ENCODE measurements at regions not wholly inside any gene's neighbourhood (a gene's known extent, or its start where the extent isn't known, plus 50 kb on each side); places are given as distances from the start of the nearest gene placed in this dataset.

DNA sequence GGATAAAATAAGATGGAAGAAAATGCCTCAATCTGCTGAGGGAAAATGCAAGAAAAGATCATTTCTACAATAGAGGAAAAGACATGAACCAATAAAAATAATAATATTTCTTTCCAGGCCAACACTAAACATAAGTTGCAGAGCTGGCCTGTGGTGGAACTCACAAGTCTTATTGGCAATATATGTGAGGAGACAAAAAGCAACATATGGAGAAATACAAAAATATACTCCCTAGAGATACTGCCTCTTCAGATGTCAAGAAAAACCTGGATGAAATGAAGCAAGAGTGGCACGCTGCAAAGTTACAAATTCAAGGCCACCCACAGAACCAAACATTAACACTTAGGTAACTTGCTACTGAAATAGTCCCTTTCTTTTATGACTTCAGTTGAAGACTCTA is 264.9 kb upstream of the FMN2 start:
- 90 to 97% methylated on average over 1 of the region's 1 CpG for WGBS, 2 donors
- Histone ChIP-seq H3K9me3 (no peaks in the 10 kb centered on the region), H3K4me3 (no peak overlapping the region), H3K36me3 (no peaks in the 10 kb centered on the region), H3K27ac (no peak overlapping the region), H3K4me1 (no peaks in the 10 kb centered on the region), H3K27me3 (no peaks in the 10 kb centered on the region)
- intact Hi-C loops (cut with DNase I), result no loop called here
- DNase-seq, result no peak
- TF ChIP-seq POLR2A (IDR thresholded peaks at IDR 0.05) (no peak), POLR2AphosphoS5 (IDR thresholded peaks at IDR 0.05) (no peak), EP300 (IDR thresholded peaks at IDR 0.05) (no peak)
- TF ChIP-seq, protein P1, sequence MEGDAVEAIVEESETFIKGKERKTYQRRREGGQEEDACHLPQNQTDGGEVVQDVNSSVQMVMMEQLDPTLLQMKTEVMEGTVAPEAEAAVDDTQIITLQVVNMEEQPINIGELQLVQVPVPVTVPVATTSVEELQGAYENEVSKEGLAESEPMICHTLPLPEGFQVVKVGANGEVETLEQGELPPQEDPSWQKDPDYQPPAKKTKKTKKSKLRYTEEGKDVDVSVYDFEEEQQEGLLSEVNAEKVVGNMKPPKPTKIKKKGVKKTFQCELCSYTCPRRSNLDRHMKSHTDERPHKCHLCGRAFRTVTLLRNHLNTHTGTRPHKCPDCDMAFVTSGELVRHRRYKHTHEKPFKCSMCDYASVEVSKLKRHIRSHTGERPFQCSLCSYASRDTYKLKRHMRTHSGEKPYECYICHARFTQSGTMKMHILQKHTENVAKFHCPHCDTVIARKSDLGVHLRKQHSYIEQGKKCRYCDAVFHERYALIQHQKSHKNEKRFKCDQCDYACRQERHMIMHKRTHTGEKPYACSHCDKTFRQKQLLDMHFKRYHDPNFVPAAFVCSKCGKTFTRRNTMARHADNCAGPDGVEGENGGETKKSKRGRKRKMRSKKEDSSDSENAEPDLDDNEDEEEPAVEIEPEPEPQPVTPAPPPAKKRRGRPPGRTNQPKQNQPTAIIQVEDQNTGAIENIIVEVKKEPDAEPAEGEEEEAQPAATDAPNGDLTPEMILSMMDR (IDR thresholded peaks at IDR 0.05), result no peak

DNA sequence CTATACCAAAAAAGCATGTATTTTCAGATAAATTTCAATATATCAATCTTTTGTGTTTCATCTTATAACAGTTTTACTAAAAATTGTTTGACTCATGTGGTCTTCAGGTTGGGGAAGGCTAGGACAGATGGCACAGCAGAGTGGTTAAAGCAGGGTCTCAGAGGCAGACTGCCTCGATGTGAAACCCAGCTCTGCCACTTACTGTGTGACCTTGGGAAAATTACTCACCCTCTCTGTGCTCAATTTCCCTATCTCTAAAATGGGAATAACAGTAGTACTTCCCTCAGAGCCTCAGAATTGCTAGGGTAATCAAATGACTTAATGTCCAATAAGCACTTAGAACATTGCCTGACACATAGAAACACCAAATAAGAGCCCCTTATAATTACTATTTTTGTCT is 262.1 kb upstream of the FMN2 start:
- intact Hi-C loops (cut with DNase I), result no loop called here
- DNase-seq, result no peak
- Histone ChIP-seq H3K27ac (no peak overlapping the region), H3K4me3 (no peak overlapping the region), H3K36me3 (no peaks in the 10 kb centered on the region), H3K9me3 (no peaks in the 10 kb centered on the region), H3K27me3 (no peaks in the 10 kb centered on the region), H3K4me1 (no peaks in the 10 kb centered on the region)
- WGBS, 2 donors, result 89 to 91% methylated on average over 1 of the region's 1 CpG
- TF ChIP-seq POLR2AphosphoS5 (IDR thresholded peaks at IDR 0.05), result no peak
- TF ChIP-seq POLR2A (IDR thresholded peaks at IDR 0.05), result no peak
- no peak for TF ChIP-seq EP300 (IDR thresholded peaks at IDR 0.05)
- TF ChIP-seq, protein P1 (IDR thresholded peaks at IDR 0.05), result no peak

DNA sequence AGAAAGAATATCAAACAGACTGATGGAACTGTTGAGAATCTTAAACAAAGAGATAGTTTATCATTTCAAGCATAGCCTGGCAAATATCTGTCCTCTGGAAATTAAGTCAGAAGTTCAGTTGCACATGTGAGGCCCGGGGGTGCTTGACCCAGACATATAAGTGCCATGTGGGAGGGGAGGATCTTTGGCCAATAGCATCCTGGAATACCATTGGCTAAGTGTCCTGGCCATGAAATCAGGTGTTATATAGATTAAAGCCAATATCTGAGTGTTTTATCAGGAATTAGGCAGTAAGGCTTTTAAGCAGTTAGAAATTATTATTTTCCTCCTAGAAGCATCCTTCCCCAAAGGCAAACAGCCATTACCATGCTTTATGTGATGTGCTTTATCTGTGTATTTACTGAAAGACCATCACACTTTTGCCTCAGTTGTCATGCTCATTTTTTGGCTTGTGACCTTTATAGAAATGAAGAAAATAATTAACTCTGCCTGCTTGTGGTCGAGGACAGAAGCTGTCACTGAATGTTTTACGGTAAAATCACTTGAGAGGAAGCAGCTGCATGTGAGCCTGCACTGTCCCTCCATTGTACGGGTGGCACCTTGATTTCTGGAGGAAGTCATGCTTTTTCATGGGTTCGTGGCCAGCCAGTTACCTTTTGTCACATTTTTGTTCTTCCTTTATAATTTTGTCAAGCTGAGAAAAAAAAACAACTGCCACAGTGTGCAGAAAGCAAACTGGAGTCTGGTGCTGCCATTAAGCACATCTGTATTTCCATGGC is 259.9 kb upstream of the FMN2 start:
- Histone ChIP-seq H3K9me3 (no peaks in the 10 kb centered on the region), H3K4me3 (no peak overlapping the region), H3K27ac (no peak overlapping the region), H3K27me3 (no peaks in the 10 kb centered on the region), H3K4me1 (no peaks in the 10 kb centered on the region), H3K36me3 (no peaks in the 10 kb centered on the region)
- intact Hi-C loops (cut with DNase I), result no loop called here
- WGBS, 2 donors, result 47 to 79% methylated on average over 5 of the region's 5 CpGs
- no peak for TF ChIP-seq POLR2AphosphoS5 (IDR thresholded peaks at IDR 0.05)
- no peak for TF ChIP-seq EP300 (IDR thresholded peaks at IDR 0.05)
- TF ChIP-seq POLR2A (IDR thresholded peaks at IDR 0.05), result no peak
- TF ChIP-seq, protein P1 (IDR thresholded peaks at IDR 0.05), result no peak
- no peak for DNase-seq

DNA sequence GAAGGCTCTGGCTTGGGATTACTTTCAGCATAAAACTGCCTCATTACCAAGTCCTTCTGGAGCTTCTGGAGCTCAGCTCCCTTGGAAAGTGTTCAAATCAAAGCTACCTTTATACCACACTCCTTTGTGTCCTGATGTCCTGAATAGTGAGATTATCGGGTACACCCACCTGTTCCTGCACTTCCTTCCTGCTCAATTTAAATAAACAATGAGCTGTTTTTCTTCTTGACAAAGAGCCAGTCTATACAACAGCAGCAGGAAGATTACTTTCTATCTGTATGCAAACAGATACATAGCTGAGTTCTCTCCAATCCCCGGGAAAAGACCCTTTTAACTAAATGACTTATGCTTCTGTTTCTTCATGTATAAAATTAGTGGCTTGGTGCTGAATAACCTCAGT is 258.0 kb upstream of the FMN2 start:
- DNase-seq, result no peak
- intact Hi-C loops (cut with DNase I), result no loop called here
- Histone ChIP-seq H3K27ac (no peak overlapping the region), H3K27me3 (no peaks in the 10 kb centered on the region), H3K9me3 (no peaks in the 10 kb centered on the region), H3K4me1 (no peaks in the 10 kb centered on the region), H3K4me3 (no peak overlapping the region), H3K36me3 (no peaks in the 10 kb centered on the region)
- TF ChIP-seq POLR2A (IDR thresholded peaks at IDR 0.05) (no peak), EP300 (IDR thresholded peaks at IDR 0.05) (no peak), POLR2AphosphoS5 (IDR thresholded peaks at IDR 0.05) (no peak)
- TF ChIP-seq, protein P1 (IDR thresholded peaks at IDR 0.05), result no peak
- 10 to 26% methylated on average over 2 of the region's 2 CpGs for WGBS, 2 donors
